ENCODE measurements at regions not wholly inside any gene's neighbourhood (a gene's known extent, or its start where the extent isn't known, plus 50 kb on each side); places are given as distances from the start of the nearest gene placed in this dataset.

DNA sequence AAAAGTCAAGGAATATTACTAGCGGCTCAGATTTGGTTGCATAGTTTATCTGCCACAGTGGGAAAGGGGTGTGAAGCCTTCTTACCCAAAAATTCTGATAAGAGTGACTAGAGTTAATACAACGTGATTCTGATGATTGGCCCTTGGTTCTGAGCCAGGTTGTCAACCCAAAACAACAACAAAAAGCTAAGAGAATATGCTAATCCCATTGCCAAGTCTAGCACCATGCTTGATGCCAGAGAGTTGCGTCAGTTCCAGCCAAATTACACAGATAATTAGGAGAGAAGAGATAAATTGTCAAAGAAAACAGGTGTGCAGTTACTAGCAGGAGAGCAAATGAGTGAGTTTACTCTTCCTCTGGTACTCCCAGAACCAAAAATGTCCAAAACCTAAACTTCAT, 287.4 kb upstream of the AGA start:
- Histone ChIP-seq H2BK15ac (ENCODE audit: low read depth, low read length) (no peak overlapping the region), H3K27ac (ENCODE audit: insufficient read depth, low read length) (no peak overlapping the region), H2BK5ac (ENCODE audit: low read depth, low read length, poor library complexity, severe bottlenecking) (no peak overlapping the region), H4K20me1 (ENCODE audit: insufficient read depth, low read length) (no peaks in the 10 kb centered on the region), H3K56ac (ENCODE audit: extremely low read depth, insufficient read depth, low read length) (no peak overlapping the region), H4K91ac (ENCODE audit: insufficient read depth, low read depth, low read length) (no peak overlapping the region), H2AK5ac (ENCODE audit: low read depth, low read length) (no peak overlapping the region), H3K18ac (ENCODE audit: low read depth, low read length) (no peak overlapping the region), H3K79me1 (ENCODE audit: low read depth in 1 of 2, low read length in 2 of 2) (no peaks in the 10 kb centered on the region), H2BK20ac (ENCODE audit: low read depth, low read length) (no peak overlapping the region), H3K9me3 (ENCODE audit: control insufficient read depth, insufficient read depth, low read length) (no peaks in the 10 kb centered on the region), H4K8ac (ENCODE audit: low read depth in 2 of 2, low read length in 2 of 2) (no peak overlapping the region), H3K36me3 (ENCODE audit: control insufficient read depth, insufficient read depth, low read length) (no peaks in the 10 kb centered on the region), H3K23ac (ENCODE audit: low read depth, low read length) (no peak overlapping the region), H3K9me1 (ENCODE audit: insufficient read depth, low read length) (no peaks in the 10 kb centered on the region), H2BK120ac (ENCODE audit: low read depth, low read length) (no peak overlapping the region), H4K5ac (ENCODE audit: low read depth, low read length) (no peak overlapping the region), H2AFZ (replicated peaks; ENCODE audit: low read length, poor library complexity) (no peak overlapping the region), H3K4me3 (ENCODE audit: insufficient read depth, low read depth, low read length) (no peak overlapping the region), H3K4me2 (ENCODE audit: low read depth, low read length) (no peak overlapping the region), H3K4me1 (ENCODE audit: control insufficient read depth, insufficient read depth, low read length) (no peaks in the 10 kb centered on the region; the same call in 1 of the 2 replicates), H3K4ac (ENCODE audit: low read depth, low read length) (no peak overlapping the region), H3K9ac (ENCODE audit: low read depth, low read length) (no peak overlapping the region), H3K14ac (replicated peaks; ENCODE audit: low read depth, low read length) (no peak overlapping the region), H3K27me3 (ENCODE audit: control insufficient read depth, insufficient read depth, low read length) (no peaks in the 10 kb centered on the region), H2AK9ac (replicated peaks; ENCODE audit: low read depth, low read length, poor library complexity) (no peak overlapping the region)
- CTCF ChIA-PET: no interaction called here
- in situ Hi-C loops (cut with MboI; ENCODE audit: low sequenced_read_pairs): no loop called here
- ATAC-seq (ENCODE audit: low read depth) (no peak), DNase-seq (no peak)
- no peak for TF ChIP-seq RAD21 (IDR thresholded peaks at IDR 0.05; ENCODE audit: low read length)
- TF ChIP-seq, protein P1, sequence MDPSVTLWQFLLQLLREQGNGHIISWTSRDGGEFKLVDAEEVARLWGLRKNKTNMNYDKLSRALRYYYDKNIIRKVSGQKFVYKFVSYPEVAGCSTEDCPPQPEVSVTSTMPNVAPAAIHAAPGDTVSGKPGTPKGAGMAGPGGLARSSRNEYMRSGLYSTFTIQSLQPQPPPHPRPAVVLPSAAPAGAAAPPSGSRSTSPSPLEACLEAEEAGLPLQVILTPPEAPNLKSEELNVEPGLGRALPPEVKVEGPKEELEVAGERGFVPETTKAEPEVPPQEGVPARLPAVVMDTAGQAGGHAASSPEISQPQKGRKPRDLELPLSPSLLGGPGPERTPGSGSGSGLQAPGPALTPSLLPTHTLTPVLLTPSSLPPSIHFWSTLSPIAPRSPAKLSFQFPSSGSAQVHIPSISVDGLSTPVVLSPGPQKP (IDR thresholded peaks at IDR 0.05; ENCODE audit: borderline replicate concordance, low read depth, low read length): no peak
- no peak for TF ChIP-seq RCOR1 (IDR thresholded peaks at IDR 0.05; ENCODE audit: insufficient replicate concordance, low read length)
- TF ChIP-seq, protein P2, sequence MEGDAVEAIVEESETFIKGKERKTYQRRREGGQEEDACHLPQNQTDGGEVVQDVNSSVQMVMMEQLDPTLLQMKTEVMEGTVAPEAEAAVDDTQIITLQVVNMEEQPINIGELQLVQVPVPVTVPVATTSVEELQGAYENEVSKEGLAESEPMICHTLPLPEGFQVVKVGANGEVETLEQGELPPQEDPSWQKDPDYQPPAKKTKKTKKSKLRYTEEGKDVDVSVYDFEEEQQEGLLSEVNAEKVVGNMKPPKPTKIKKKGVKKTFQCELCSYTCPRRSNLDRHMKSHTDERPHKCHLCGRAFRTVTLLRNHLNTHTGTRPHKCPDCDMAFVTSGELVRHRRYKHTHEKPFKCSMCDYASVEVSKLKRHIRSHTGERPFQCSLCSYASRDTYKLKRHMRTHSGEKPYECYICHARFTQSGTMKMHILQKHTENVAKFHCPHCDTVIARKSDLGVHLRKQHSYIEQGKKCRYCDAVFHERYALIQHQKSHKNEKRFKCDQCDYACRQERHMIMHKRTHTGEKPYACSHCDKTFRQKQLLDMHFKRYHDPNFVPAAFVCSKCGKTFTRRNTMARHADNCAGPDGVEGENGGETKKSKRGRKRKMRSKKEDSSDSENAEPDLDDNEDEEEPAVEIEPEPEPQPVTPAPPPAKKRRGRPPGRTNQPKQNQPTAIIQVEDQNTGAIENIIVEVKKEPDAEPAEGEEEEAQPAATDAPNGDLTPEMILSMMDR (conservative IDR thresholded peaks at IDR 0.05; ENCODE audit: low read depth, low read length): no peak
- no peak for TF ChIP-seq CHD1 (IDR thresholded peaks at IDR 0.05; ENCODE audit: low read depth, low read length)
- TF ChIP-seq SMC3 (IDR thresholded peaks at IDR 0.05; ENCODE audit: low read depth, low read length): no peak
- no peak for TF ChIP-seq MAZ (IDR thresholded peaks at IDR 0.05; ENCODE audit: borderline replicate concordance, low read depth, low read length)
- no peak for TF ChIP-seq BHLHE40 (IDR thresholded peaks at IDR 0.05; ENCODE audit: low read depth, low read length)
- TF ChIP-seq POLR2A (IDR thresholded peaks at IDR 0.05; ENCODE audit: low read depth, low read length): no peak
- TF ChIP-seq MXI1 (IDR thresholded peaks at IDR 0.05; ENCODE audit: borderline replicate concordance, low read depth, low read length): no peak
- TF ChIP-seq FOS (IDR thresholded peaks at IDR 0.05; ENCODE audit: low read depth, low read length): no peak
- TF ChIP-seq, protein P3, sequence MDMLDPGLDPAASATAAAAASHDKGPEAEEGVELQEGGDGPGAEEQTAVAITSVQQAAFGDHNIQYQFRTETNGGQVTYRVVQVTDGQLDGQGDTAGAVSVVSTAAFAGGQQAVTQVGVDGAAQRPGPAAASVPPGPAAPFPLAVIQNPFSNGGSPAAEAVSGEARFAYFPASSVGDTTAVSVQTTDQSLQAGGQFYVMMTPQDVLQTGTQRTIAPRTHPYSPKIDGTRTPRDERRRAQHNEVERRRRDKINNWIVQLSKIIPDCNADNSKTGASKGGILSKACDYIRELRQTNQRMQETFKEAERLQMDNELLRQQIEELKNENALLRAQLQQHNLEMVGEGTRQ (IDR thresholded peaks at IDR 0.05; ENCODE audit: low read depth, low read length): no peak
- no CpG with 5 or more reads among the region's 3 CpGs for WGBS, 2 experiments (ENCODE audit: extremely low coverage in 2 of 2, insufficient read length in 1 of 2)
- dilution Hi-C loops (cut with HindIII; ENCODE audit: low sequenced_read_pairs, unreplicated experiment): no loop called here
- POLR2A ChIA-PET (ENCODE audit: unreplicated experiment): no interaction called here
- intact Hi-C loops (cut with micrococcal nuclease): no loop called here
- no TSS peak for BruUV-seq (replicated peaks)

Data from IMR-90 (cell line).